Epithelial cell of esophagus (primary cell): ENCODE measurements at regions not wholly inside any gene's neighbourhood (a gene's known extent, or its start where the extent isn't known, plus 50 kb on each side); places are given as distances from the start of the nearest gene placed in this dataset.

ENCODE experiments used
- DNase-seq: peaks from one replicate; pipeline ENCODE4 v3.0.0; 2010; ENCODE audit warnings: low read depth
- H3K4me3 ChIP-seq: 2 replicates; pipeline ENCODE4 v1.5.1; 2011; ENCODE audit warnings: mild to moderate bottlenecking, low read length, control low read depth
- TF ChIP-seq, protein P1 (sequence below): IDR thresholded peaks from 2 replicates; pipeline ENCODE4 v1.5.1; 2011; ENCODE audit warnings: low read depth, mild to moderate bottlenecking, low read length, control low read depth, inconsistent platforms; ENCODE audit not compliant: insufficient read depth; ENCODE audit errors: missing control alignments

DNA sequence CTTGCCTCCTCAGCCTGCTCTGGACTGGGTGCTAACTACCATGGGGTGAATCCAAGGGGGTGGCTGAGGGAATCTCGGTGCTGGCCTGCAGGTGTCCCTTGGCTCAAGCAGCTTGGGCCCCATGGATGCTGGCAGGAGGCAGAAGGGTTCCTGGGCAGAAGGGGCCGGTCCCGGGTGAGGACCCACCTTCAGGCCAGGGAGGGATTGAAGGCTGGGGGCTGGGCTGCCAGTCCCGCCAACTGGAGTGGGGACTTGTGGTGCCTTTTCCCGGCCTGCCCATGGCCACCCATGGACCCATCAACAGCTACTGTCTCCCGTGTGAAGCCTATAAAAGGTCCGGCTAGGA is 550.1 kb downstream of the SLC6A15 start:
- no peak for DNase-seq
- TF ChIP-seq, protein P1, sequence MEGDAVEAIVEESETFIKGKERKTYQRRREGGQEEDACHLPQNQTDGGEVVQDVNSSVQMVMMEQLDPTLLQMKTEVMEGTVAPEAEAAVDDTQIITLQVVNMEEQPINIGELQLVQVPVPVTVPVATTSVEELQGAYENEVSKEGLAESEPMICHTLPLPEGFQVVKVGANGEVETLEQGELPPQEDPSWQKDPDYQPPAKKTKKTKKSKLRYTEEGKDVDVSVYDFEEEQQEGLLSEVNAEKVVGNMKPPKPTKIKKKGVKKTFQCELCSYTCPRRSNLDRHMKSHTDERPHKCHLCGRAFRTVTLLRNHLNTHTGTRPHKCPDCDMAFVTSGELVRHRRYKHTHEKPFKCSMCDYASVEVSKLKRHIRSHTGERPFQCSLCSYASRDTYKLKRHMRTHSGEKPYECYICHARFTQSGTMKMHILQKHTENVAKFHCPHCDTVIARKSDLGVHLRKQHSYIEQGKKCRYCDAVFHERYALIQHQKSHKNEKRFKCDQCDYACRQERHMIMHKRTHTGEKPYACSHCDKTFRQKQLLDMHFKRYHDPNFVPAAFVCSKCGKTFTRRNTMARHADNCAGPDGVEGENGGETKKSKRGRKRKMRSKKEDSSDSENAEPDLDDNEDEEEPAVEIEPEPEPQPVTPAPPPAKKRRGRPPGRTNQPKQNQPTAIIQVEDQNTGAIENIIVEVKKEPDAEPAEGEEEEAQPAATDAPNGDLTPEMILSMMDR: no peak
- H3K4me3 ChIP-seq: no peak overlapping the region

DNA sequence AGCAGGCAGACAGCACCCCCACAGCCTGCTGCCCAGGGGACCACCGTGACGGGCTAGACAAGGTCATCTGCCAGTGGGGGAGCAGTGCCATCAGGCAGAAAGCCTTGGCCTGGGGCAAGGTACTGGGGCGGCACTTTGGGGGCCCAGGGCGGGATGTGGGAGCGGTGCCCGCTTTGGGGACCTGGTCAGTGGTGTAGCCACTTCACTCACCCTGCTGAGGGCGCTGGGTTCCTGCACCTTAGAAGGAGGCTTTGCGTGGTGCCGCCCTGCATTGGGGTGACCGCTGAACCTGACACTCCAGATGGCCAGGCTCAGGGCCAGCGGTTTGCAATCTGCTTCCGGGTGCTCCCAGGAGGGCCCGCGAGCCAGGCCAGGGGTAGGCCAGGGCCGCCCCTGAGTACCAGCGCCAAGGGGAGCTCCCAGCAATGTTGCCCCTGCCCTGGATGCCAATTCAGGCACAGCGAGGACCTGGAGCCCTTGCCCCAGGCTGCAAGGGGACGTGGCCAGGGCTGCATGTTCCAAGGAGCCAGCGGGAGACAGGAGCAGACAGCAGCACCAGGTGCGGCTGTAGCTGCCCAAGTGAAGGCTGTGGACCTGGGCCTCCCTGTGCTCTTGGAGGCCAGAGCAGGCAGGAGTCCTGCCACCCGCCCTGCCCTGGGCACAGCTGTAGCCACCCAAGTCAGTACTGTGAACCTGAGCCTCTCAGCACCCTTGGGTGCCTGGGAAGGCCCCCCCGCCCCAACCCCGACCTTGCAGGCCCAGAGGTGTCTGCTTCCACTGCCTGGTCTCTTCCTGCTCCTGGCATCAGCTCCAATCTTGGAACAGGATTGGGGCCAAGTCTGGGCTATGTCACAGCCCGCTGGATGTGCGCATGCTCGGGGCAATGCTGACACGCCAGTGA is 550.7 kb downstream of the SLC6A15 start:
- H3K4me3 ChIP-seq: no peak overlapping the region
- DNase-seq: no peak
- TF ChIP-seq, protein P1: no peak

DNA sequence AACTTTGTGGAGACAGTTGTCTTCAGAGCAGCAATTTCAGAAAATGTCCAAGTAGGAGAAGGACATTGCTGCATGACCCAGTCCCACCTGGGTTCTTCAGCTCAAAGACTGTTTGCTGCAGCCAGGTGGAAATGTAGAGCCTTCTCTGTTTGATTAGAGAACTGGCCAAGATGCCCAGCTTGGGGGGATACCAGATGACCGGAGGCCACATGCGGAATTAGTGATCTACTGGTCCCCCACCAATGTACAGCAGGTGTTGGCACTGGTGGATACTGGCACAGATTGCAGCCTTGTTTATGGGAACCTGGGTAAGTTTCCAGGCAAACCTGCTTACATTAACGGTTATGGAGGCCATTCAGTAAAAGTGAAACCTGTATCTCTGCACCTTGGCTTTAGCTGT is 555.3 kb downstream of the SLC6A15 start:
- TF ChIP-seq, protein P1: no peak
- DNase-seq: no peak
- no peak overlapping the region for H3K4me3 ChIP-seq

DNA sequence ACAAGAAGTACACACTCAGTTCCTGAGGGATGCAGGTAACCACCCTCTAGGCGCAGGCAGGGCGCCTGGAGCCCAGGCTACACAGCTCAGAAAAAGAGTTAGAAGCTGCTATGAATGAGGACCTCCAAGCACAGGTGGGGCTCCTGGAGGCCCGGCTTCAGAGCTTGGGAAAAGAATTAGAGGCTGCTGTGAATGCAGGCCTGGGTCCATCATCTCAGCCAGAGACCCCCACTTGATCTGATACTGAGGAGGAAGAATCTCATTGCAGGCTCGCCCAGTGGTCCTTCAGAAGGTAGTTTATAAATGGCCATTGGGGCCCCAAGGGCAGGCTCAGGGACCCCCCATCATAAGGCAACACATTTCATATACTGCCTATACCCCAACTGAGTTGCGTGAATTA is 556.4 kb downstream of the SLC6A15 start:
- no peak for DNase-seq
- H3K4me3 ChIP-seq: no peak overlapping the region
- TF ChIP-seq, protein P1: no peak

DNA sequence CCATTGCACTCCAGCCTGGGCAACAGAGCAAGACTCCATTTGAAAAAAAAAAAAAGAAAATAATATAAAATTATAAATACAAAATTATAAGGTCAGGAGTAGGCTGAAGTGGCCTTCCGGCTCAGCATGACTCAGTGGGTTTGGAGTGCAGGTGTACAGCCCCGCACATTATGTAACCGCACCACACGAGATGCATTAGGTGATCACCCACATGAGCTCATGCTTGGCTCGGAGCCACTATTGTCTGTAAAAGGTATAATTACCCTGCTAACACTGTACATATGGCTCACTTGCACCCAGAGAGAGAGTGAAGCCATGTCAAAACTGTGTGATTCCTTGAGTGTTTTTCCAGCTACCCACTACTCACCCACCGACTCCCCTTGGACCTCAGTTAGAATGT is 557.0 kb downstream of the SLC6A15 start:
- H3K4me3 ChIP-seq: no peak overlapping the region
- peak; percentile 82 for DNase-seq
- TF ChIP-seq, protein P1: no peak

DNA sequence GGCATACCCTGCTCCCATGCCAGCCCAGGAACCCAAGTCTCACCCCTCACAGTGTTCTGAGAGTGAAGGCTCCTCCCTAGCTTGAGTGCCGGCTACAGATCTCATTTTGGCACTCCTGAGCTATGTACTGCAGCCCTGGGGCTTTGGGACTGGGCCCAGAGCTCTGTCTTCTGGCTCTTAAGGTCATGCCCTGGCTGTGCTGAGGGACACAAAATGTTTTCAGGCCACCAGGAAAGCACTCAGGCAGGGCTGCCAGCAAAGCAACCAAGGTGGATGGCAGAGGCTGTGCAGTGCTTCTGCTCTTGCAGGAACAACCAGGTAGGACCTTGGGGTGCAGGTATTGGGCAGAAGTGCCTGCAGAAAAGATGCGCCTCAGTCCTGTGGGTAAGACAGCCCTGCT is 564.0 kb downstream of the SLC6A15 start:
- TF ChIP-seq, protein P1: no peak
- no peak overlapping the region for H3K4me3 ChIP-seq
- no peak for DNase-seq
